ENCODE measurements at regions not wholly inside any gene's neighbourhood (a gene's known extent, or its start where the extent isn't known, plus 50 kb on each side); places are given as distances from the start of the nearest gene placed in this dataset.
"Not testable (repeated sequence)": the region's sequence is repeated elsewhere in the genome, so short reads cannot be mapped to it uniquely, and the experiment has no call there.

GRCh38 chr7:35909870-35910357, 109.1 kb downstream of the SEPTIN7 start:
- intact Hi-C loops (cut with DNase I), result loop anchor here (5.0 to 10.0 kb wide), 4 partner anchors 65 to 203 kb away; partner anchors contain the start of gene SEPTIN7 (in 3 of the 4)
- peaks cover 3% of the 10 kb centered on the region for H3K4me1 ChIP-seq (ENCODE audit: control insufficient read depth, insufficient read depth, low read length)
- no peak for DNase-seq
- H3K27ac ChIP-seq (ENCODE audit: low read length), result no peak overlapping the region
- no peaks in the 10 kb centered on the region for H3K27me3 ChIP-seq (ENCODE audit: control insufficient read depth, insufficient read depth)
- no peak overlapping the region for H3K4me3 ChIP-seq (ENCODE audit: low read length)
- 94% methylated on average over 4 of the region's 4 CpGs for WGBS
- no peaks in the 10 kb centered on the region for H3K9me3 ChIP-seq (ENCODE audit: control insufficient read depth, low read length)
- no peak for ATAC-seq

DNA sequence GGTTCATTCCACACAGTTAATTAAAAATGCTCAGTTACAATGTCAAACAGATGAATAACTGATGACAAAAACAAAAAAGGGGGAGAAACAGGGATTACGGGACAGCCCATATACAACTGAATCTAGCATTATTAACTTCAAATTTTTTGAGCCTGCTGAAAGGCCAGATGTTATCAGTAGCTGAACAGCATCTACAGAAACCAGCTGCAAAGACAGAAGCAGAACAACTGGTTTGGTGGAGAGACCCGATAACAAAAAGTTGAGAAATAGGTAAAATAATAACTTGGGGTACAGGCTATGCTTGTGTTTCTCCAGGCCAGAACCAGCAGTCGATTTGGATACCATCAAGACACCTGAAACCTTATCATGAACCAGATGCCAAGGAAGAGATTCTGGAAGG, 109.8 kb downstream of the SEPTIN7 start:
- H3K27ac ChIP-seq (ENCODE audit: low read length); DNase-seq; H3K27me3 ChIP-seq (ENCODE audit: control insufficient read depth, insufficient read depth); H3K4me3 ChIP-seq (ENCODE audit: low read length); ATAC-seq; H3K9me3 ChIP-seq (ENCODE audit: control insufficient read depth, low read length); H3K4me1 ChIP-seq (ENCODE audit: control insufficient read depth, insufficient read depth, low read length): not testable (repeated sequence)
- WGBS, result 92% methylated on average over 3 of the region's 3 CpGs
- intact Hi-C loops (cut with DNase I), result loop anchor here in 1 of 4 donors (10.0 kb wide), 1 partner anchor 64 kb away; no protein-coding TSS in a partner anchor

DNA sequence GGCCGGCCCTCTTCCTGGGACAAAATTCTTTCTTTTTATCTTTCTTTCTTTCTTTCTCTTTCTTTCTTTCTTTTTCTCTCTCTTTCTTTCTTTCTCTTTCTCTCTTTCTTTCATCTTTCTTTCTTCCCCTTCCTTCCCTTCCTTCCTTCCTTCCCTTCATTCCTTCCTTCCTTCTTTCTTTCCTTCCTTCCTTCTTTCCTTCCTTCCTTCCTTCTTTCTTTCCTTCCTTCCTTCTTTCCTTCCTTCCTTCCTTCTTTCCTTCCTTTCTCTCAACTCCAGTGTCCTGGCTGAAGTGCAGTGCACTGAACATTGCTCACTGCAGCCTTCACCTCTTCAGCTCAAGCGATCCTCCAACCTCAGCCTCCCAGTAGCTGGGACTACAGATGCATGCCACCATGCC, 112.5 kb downstream of the SEPTIN7 start:
- DNase-seq; H3K27me3 ChIP-seq (ENCODE audit: control insufficient read depth, insufficient read depth); H3K27ac ChIP-seq (ENCODE audit: low read length); ATAC-seq; H3K4me3 ChIP-seq (ENCODE audit: low read length); H3K9me3 ChIP-seq (ENCODE audit: control insufficient read depth, low read length); H3K4me1 ChIP-seq (ENCODE audit: control insufficient read depth, insufficient read depth, low read length): not testable (repeated sequence)
- 97% methylated on average over 2 of the region's 2 CpGs for WGBS
- intact Hi-C loops (cut with DNase I), result loop anchor here in 1 of 4 donors (10.0 kb wide), 1 partner anchor 61 kb away; no protein-coding TSS in a partner anchor

GRCh38 chr7:35914214-35914613, 113.4 kb downstream of the SEPTIN7 start:
- not testable (repeated sequence) for H3K9me3 ChIP-seq (ENCODE audit: control insufficient read depth, low read length); H3K27ac ChIP-seq (ENCODE audit: low read length); H3K27me3 ChIP-seq (ENCODE audit: control insufficient read depth, insufficient read depth); H3K4me1 ChIP-seq (ENCODE audit: control insufficient read depth, insufficient read depth, low read length); H3K4me3 ChIP-seq (ENCODE audit: low read length); ATAC-seq; DNase-seq
- 94% methylated on average over 1 of the region's 1 CpG for WGBS
- intact Hi-C loops (cut with DNase I), result loop anchor here in 1 of 4 donors (10.0 kb wide), 1 partner anchor 61 kb away; no protein-coding TSS in a partner anchor

DNA sequence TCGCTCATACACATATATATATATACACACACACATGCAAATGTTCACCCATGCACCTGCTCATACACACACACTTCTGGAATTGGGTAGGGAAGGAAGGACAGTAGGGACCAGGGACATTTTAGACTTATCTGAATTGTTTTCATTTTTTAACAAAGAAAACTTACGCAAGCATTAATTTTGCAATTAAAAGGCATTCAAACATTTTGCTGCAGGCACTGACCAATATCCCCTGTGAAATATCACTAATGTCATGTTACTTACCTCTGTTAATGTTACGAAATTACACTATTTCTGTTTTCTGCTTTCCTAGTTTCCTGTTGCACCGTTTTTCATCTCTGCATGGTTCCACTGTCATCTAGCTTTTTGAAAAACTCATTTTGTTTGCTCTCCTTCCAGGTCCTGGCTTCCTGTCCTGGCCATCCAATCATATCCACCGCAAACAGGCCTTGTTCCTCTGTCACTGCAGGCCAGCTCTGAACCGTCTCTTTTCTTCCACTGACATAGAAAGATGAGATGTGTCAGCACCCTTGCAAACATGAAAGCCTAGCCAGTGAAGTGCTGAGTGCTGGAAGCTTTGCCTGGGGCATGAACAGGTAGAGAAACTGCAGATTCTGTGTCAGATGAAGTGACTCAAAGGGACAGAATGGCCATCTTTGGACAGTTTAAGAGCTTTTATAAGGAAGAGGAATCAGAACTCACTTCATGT, 114.5 kb downstream of the SEPTIN7 start:
- 72% methylated on average over 6 of the region's 6 CpGs for WGBS
- not testable (repeated sequence) for DNase-seq; H3K27me3 ChIP-seq (ENCODE audit: control insufficient read depth, insufficient read depth); H3K9me3 ChIP-seq (ENCODE audit: control insufficient read depth, low read length); ATAC-seq; H3K27ac ChIP-seq (ENCODE audit: low read length); H3K4me3 ChIP-seq (ENCODE audit: low read length); H3K4me1 ChIP-seq (ENCODE audit: control insufficient read depth, insufficient read depth, low read length)
- intact Hi-C loops (cut with DNase I), result loop anchor here in 3 of 4 donors (5.0 to 10.0 kb wide), 3 partner anchors 57 to 62 kb away; no protein-coding TSS in a partner anchor

GRCh38 chr7:35918217-35918616, 117.4 kb downstream of the SEPTIN7 start:
- H3K4me3 ChIP-seq (ENCODE audit: low read length); ATAC-seq; DNase-seq; H3K27me3 ChIP-seq (ENCODE audit: control insufficient read depth, insufficient read depth); H3K27ac ChIP-seq (ENCODE audit: low read length); H3K9me3 ChIP-seq (ENCODE audit: control insufficient read depth, low read length); H3K4me1 ChIP-seq (ENCODE audit: control insufficient read depth, insufficient read depth, low read length): not testable (repeated sequence)
- 76% methylated on average over 10 of the region's 10 CpGs for WGBS
- intact Hi-C loops (cut with DNase I), result loop anchor here in 3 of 4 donors (5.0 to 10.0 kb wide), 3 partner anchors 54 to 59 kb away; no protein-coding TSS in a partner anchor

GRCh38 chr7:35919607-35920006, 118.8 kb downstream of the SEPTIN7 start:
- intact Hi-C loops (cut with DNase I), result loop anchor here in 3 of 4 donors (5.0 to 10.0 kb wide), 3 partner anchors 53 to 58 kb away; no protein-coding TSS in a partner anchor
- not testable (repeated sequence) for ATAC-seq

GRCh38 chr7:35921338-35921737, 120.5 kb downstream of the SEPTIN7 start:
- 83% methylated on average over 5 of the region's 5 CpGs for WGBS
- H3K27me3 ChIP-seq (ENCODE audit: control insufficient read depth, insufficient read depth); H3K4me1 ChIP-seq (ENCODE audit: control insufficient read depth, insufficient read depth, low read length): not testable (repeated sequence)

More at GRCh38 chr7:35919607-35920006, 118.8 kb downstream of the SEPTIN7 start:
- H3K4me1 ChIP-seq (ENCODE audit: control insufficient read depth, insufficient read depth, low read length); H3K27me3 ChIP-seq (ENCODE audit: control insufficient read depth, insufficient read depth); DNase-seq; H3K9me3 ChIP-seq (ENCODE audit: control insufficient read depth, low read length); H3K27ac ChIP-seq (ENCODE audit: low read length); H3K4me3 ChIP-seq (ENCODE audit: low read length): not testable (repeated sequence)
- 45% methylated on average over 6 of the region's 6 CpGs for WGBS

GRCh38 chr7:35924668-35925067, 123.8 kb downstream of the SEPTIN7 start:
- H3K4me3 ChIP-seq (ENCODE audit: low read length); intact Hi-C loops (cut with DNase I); H3K27ac ChIP-seq (ENCODE audit: low read length); H3K4me1 ChIP-seq (ENCODE audit: control insufficient read depth, insufficient read depth, low read length); H3K27me3 ChIP-seq (ENCODE audit: control insufficient read depth, insufficient read depth); H3K9me3 ChIP-seq (ENCODE audit: control insufficient read depth, low read length): not testable (repeated sequence)
- 69% methylated on average over 7 of the region's 7 CpGs for WGBS
- peak in 1 of 3 donors; percentile 56 for DNase-seq
- ATAC-seq, result peak in 1 of 2 donors; percentile 29

More at GRCh38 chr7:35921338-35921737, 120.5 kb downstream of the SEPTIN7 start:
- intact Hi-C loops (cut with DNase I); DNase-seq; H3K4me3 ChIP-seq (ENCODE audit: low read length); H3K9me3 ChIP-seq (ENCODE audit: control insufficient read depth, low read length); H3K27ac ChIP-seq (ENCODE audit: low read length); ATAC-seq: not testable (repeated sequence)

DNA sequence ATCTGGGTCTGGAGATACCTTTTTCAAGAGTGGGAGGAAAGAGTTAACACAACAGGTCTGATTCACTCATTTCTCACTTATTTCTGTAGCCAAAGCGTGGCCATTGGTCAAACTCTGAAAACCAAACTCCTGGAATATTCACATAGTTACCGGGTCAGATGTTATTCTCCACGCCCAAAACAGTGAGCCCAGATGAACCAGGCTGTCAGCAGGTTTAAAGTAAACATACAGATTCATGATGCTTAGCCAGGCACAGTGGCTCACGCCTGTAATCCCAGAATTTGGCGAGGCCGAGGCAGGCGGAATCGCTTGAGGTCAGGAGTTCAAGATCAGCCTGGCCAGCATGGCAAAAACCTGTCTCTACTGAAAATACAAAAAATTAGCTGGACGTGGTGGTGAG, 126.1 kb downstream of the SEPTIN7 start:
- H3K27ac ChIP-seq (ENCODE audit: low read length); H3K27me3 ChIP-seq (ENCODE audit: control insufficient read depth, insufficient read depth); intact Hi-C loops (cut with DNase I); H3K4me1 ChIP-seq (ENCODE audit: control insufficient read depth, insufficient read depth, low read length); ATAC-seq; H3K4me3 ChIP-seq (ENCODE audit: low read length); H3K9me3 ChIP-seq (ENCODE audit: control insufficient read depth, low read length); DNase-seq: not testable (repeated sequence)
- 93% methylated on average over 8 of the region's 9 CpGs for WGBS

DNA sequence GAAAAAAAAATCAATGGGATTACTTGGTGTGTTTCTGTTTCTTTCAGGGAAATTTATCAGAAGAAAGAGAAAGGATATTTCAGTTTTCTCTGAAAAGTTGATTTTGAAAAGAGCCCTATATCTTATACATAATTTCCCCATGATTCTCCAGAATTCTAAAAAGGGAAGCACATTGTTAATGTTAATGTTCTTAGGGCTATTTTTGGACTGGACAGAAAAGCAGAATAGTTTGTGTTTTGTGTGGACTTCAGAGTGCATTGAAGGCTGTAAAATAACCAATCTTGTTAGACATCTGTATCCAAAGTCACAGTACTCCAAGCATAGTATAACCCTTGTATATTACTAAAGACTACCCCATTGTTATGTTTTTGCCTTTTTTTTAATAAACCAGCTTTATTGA, 130.3 kb downstream of the SEPTIN7 start:
- ATAC-seq; DNase-seq; H3K4me1 ChIP-seq (ENCODE audit: control insufficient read depth, insufficient read depth, low read length); H3K27ac ChIP-seq (ENCODE audit: low read length); intact Hi-C loops (cut with DNase I); H3K27me3 ChIP-seq (ENCODE audit: control insufficient read depth, insufficient read depth); H3K9me3 ChIP-seq (ENCODE audit: control insufficient read depth, low read length); H3K4me3 ChIP-seq (ENCODE audit: low read length): not testable (repeated sequence)
